GM19043 (cell line): ENCODE measurements at regions not wholly inside any gene's neighbourhood (a gene's known extent, or its start where the extent isn't known, plus 50 kb on each side); places are given as distances from the start of the nearest gene placed in this dataset.
"Not testable (repeated sequence)": the region's sequence is repeated elsewhere in the genome, so short reads cannot be mapped to it uniquely, and the experiment has no call there.

Experiments
- ATAC-seq: cut with Tn5 transposase; IDR thresholded peaks from one replicate; pipeline ENCODE4 v1.9.1; 2021; ENCODE audit warnings: low read depth; ENCODE audit not compliant: unreplicated experiment

- no peak for ATAC-seq
Measured at GRCh38 chr5:33129309-33129708, 311.5 kb upstream of the TARS1 start.

DNA sequence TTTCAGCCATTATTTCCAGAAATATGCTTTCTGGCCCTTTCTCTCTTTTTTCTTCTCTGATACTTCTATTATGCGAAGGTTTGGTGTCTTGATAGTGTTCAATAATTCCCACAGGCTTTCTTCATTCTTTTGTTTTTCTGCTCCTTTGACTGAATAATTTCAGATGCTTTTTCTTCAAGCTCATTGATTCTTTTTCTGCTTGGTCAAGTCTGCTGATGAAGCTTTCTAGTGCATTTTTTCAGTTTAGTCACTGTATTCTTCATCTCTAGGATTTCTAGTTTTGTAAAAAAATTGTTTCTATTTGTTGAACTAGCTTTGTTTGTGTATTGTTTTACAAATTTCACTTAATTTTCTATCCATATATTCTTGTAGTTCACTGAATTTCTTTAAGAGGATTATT is 304.0 kb upstream of the TARS1 start:
- no peak for ATAC-seq

- not testable (repeated sequence) for ATAC-seq
Measured at GRCh38 chr5:33138145-33138544, 302.6 kb upstream of the TARS1 start.

DNA sequence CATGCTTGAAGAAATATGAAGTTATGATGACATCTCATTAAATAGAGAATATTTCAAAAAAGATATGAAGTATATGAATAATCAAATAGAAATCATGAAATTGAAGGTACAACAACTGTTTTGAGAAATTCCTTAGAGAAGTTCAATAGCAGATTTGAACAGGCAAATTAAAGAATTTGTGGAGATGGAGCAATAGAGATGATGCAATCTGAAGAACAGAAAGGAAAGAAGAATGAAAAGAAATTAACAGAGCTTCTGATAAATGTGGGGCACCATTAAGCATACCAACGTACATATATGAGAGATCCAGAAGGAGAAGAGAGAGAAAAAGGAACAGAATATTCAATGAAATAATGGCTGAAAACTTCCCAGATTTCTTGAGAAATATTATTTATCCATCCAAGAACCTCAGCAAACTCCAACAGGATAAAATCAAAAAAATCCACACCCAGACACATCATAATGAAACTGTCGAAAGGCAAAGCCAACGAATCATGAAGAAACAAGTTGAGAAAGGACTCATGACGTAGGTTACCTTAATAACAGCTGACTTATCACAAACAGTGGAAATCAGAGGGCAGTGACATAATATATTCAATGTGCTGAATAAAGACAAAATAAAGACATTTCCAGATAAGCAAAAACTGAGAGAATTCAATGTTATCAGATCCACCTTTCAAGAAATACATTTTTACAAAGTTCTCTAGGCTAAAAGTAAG is 297.2 kb upstream of the TARS1 start:
- no peak for ATAC-seq

- ATAC-seq, result no peak
Measured at GRCh38 chr5:33146881-33147280, 293.9 kb upstream of the TARS1 start.

DNA sequence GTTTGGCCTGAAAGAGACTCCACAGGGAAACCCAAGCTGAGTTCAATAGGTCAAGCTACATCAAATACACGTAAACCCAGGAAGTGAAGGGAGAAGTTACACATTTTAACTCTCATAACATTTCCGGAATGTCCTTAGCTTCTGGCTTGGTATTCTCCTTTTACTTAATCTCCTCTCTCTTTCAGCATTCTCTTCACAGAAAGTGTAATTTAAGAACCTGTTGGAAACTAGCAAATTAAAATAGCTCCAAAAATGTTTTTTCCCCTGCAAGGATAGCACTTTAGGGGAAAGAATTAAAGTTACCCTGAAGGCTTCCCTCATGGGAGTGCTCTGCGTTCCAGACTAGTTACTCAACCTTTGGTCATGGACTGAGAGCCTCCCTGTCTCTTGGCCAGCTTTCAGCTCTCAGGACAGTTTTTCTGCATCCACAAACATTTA is 292.7 kb upstream of the TARS1 start:
- ATAC-seq, result no peak

DNA sequence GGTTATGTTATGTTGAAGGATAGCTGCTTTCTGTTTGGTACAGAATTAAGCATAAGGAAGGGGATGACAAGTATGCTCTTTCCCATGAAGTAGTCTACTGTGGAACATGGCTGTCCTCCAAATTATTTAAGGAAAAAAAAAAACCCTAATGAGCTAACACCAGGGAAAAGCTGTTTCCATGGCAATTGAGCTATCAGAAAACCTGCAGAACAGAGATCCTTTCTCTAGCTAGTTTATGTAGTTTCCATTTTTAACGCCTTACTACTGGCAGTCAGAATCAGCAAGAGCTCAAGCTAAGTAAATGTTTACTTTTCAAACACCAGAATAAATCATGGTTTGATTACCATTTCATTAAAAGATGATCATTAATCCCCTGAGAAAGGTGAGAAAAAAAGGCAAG is 287.4 kb upstream of the TARS1 start:
- no peak for ATAC-seq

GRCh38 chr5:33153831-33154230 is 286.9 kb upstream of the TARS1 start:
- no peak for ATAC-seq

DNA sequence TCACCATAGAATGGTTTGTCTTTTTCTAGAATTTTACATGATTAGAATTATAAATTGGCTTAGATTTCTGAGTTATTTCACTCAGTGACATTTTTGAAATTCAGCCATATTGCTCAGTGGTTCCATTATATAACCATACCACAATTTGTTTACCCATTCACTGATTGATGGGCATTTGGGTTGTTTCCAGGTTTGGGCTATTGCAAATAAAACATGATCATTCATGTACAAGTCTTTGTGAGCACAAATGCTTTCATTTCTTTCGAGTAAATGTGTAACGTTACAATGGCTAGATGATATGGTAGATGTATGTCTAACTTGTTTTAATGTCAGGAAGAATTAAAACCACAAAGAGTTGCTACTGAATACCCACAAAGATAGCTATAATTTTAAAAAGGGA is 279.9 kb upstream of the TARS1 start:
- no peak for ATAC-seq

- no peak for ATAC-seq
Measured at GRCh38 chr5:33161421-33161820, 279.3 kb upstream of the TARS1 start.

GRCh38 chr5:33162057-33162456 is 278.7 kb upstream of the TARS1 start:
- ATAC-seq, result no peak

- ATAC-seq, result no peak
Measured at GRCh38 chr5:33166522-33166921, 274.2 kb upstream of the TARS1 start.

DNA sequence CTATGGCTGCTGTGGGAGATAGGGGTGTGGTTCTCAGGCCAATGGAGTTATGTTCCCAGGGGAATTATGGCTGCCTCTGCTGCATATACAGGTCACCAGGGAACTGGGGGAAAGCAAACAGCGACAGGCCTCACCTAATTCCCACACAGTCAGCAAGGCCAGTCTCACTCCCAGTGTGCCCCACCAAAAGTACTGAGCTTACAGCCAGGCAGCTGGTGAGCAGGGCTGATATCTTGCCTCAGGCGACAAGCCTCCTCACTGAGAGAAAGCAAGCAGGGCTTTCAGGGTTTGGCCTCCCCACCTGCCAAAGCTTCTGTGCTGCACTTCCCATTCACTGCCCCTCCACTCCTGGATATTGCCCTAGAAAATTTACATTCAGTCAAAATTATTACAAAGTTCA is 273.8 kb upstream of the TARS1 start:
- no peak for ATAC-seq

DNA sequence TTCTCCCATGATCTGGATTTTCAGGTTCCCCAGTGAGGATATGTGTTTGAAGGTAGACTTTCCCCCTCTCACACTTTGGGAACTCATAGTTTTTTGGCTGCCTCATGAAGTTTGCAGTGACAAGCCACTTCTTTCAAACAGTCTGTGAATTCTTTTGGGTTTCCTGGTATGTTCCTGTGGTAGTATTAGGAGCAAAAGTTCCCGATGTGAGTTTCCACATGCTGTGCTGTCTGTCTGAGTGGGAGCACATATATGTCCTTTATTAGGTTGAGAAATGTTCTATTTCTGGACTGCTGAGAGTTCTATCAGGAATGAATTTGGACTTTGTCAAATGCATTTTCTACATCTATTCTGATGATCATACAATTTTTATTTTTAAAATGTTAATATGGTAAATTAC is 273.2 kb upstream of the TARS1 start:
- ATAC-seq, result no peak

DNA sequence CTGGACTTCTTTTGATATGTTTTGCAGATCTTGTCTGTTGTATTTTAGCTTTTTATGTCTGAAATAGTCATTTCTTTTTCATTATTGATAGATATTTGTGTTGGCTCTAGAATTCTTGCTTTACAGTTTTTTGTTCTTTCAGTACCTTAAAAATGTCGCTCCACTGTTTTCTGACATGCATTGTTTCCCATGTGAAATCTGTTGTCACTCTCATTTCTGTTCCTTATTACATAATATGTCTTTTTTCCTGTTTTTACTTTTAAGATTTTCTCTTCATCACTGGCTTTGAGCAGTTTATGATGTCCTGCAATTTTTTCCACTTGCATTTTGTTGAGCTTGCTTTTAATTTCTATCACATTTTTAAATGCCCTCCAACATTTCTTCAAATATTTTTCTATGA is 270.4 kb upstream of the TARS1 start:
- ATAC-seq, result no peak

GRCh38 chr5:33174383-33174782 is 266.4 kb upstream of the TARS1 start:
- ATAC-seq, result no peak

DNA sequence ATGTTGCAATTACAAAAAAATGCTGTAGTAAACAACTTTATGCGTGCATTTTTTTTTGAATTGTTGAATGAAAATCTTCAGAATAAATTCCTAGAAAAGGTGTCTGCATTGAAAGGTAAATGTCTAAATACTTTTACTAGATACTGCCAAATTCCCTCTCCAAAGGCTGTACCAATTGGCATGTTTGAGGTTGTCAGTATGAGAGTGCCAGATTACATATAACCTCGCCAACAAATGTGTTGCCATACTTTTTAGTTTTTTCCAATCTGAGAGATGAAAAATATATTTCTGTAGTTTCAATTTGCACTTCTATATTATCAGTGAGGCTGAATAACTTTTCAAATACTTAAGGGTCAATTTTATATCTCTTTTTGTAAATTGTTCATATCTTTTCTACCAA is 261.5 kb upstream of the TARS1 start:
- ATAC-seq, result no peak

- no peak for ATAC-seq
Measured at GRCh38 chr5:33180900-33181299, 259.9 kb upstream of the TARS1 start.

DNA sequence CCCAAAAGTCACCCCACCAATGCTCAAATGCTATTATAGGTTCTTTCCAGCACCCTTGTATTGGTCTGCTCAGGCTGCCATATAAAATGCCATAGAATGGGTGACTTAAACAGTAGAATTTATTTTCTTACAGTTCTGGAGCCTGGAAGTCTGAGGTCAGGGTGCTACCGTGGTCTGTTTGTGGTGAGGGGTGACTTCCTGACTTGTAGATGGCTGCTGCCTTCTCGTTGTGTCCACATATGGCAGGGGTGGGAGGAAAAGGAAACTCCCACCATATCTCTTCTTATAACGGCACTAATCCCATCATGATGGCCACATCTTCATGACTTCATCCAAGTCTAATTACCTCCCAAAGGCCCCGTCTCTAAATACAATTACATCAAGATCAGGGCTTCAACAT is 257.8 kb upstream of the TARS1 start:
- no peak for ATAC-seq

DNA sequence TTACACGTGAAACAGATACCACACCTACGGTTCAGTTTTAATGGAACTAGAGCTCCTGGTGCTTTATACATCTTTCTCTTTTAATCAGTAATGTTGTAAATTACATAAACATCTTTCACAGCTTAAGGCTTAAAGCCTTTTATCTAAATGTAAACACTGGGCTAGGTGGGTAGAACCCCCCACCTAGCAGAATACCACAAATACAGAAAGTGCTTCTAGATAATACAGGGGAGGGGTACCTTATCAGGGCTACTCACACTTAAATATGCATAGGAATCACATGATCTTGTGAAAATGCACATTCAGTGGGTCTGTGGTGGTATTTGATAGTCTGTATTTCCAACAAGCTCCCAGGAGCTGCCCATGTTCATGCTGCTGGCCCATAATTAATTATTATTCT is 256.4 kb upstream of the TARS1 start:
- ATAC-seq, result no peak

DNA sequence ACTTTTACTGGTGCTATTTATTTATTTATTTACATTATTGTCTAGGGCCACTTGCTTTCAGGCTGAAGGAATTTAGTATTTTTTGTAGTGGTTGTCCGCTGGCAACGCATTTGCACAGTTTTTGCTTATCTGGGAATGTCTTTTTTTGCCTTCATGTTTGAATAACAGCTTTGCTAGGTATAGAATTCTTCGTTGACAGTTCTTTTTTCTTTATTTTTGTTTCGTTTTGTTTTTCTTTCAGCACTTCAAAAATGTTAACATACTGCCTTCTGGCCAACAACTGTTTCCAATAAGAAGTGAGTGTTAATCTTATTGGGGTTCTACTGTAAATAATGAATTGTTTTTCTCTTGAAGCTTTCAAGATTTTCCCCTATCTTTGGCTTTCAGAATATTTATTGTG is 252.7 kb upstream of the TARS1 start:
- no peak for ATAC-seq

- no peak for ATAC-seq
Measured at GRCh38 chr5:33194914-33195313, 245.9 kb upstream of the TARS1 start.
